NT2/D1 (cell line): ENCODE measurements at regions not wholly inside any gene's neighbourhood (a gene's known extent, or its start where the extent isn't known, plus 50 kb on each side); places are given as distances from the start of the nearest gene placed in this dataset.

ENCODE experiments used
- YY1 ChIP-seq: IDR thresholded peaks from 2 replicates; pipeline ENCODE4 v1.6.1; 2011; ENCODE audit not compliant: insufficient read length, insufficient read depth
- ZNF274 ChIP-seq: IDR thresholded peaks from 2 replicates; pipeline ENCODE4 v1.6.1; 2011; ENCODE audit warnings: mild to moderate bottlenecking, low read depth, low read length

GRCh38 chr12:67842124-67842523 lies 147.1 kb upstream of the IFNG-AS1 start:
- no peak for TF ChIP-seq YY1
- TF ChIP-seq ZNF274: no peak
